HG02885 (cell line): ENCODE measurements at regions not wholly inside any gene's neighbourhood (a gene's known extent, or its start where the extent isn't known, plus 50 kb on each side); places are given as distances from the start of the nearest gene placed in this dataset.
A peak's percentile ranks its signal among the peaks of the same experiment; 100 is the strongest.
"Not testable (repeated sequence)": the region's sequence is repeated elsewhere in the genome, so short reads cannot be mapped to it uniquely, and the experiment has no call there.

ENCODE experiments used
- ATAC-seq: cut with Tn5 transposase; IDR thresholded peaks from one replicate; pipeline ENCODE4 v1.9.1; 2021; ENCODE audit warnings: mild to moderate bottlenecking; ENCODE audit not compliant: unreplicated experiment, poor library complexity

DNA sequence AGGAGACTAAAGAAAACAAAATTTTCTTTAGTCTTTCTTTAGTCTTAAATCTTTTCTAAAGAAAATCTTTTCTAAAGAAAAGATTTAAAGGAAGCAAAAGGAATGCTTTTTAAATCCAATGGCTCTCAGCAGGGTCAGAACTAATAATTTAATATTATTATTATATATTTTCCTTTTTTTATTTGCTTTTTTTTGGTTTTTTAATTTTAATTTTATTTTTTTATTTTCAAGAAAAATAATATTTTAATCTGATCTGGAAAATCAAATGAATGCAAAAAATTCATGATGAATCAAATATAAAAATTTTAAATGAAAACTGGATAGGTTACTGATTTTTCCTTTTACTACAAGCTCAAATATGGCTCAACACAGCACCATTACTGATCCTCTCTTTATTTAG is 70.7 kb upstream of the HECW1 start:
- ATAC-seq = no peak

DNA sequence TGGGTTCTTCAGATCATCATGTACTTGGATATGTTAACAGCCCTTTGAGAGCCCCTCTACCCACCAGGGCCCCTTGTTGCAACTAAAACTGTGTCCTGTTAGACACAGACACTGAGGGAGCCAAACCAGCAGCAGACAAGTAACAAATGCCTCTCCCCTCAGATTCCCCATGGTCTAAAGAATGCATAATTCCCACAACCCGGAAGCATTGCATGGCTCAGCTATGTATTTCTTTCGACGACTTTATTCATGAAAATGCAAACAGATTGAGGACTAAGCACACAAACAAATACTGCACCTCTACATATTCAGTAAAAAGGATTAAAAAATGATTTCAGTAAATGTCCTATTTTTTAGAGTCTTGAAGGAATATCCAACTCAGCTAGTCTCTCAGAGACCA is 70.1 kb upstream of the HECW1 start:
- ATAC-seq = no peak

DNA sequence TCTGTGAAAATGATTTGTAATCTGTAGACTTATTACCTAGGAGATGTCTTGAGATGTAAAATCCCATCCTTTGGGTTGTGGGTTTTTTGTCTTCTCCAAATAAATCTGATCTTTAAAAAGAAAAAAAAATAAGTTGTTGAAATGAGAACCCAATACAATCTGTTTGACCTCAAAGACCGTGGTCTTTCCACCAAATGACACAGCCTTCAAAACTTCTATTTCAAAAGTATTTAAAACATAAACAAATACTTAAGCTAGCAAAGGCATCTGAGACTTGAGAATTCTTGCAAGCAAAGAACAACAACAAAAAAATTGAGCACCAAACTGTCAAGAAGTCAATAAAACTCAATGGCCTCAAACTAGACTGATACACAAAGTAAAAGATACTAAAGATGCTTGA is 67.9 kb upstream of the HECW1 start:
- no peak for ATAC-seq

- ATAC-seq = no peak
These were observed 58.3 kb upstream of the HECW1 start for GRCh38 chr7:43054052-43054722.

- no peak for ATAC-seq
These were observed 55.3 kb upstream of the HECW1 start for GRCh38 chr7:43057141-43057540.

GRCh38 chr7:43058271-43059066 is 54.0 kb upstream of the HECW1 start:
- ATAC-seq = peak; percentile 78

GRCh38 chr7:43059067-43059600 is 53.3 kb upstream of the HECW1 start:
- ATAC-seq = not testable (repeated sequence)
